ENCODE measurements at regions not wholly inside any gene's neighbourhood (a gene's known extent, or its start where the extent isn't known, plus 50 kb on each side); places are given as distances from the start of the nearest gene placed in this dataset.
"Not testable (repeated sequence)": the region's sequence is repeated elsewhere in the genome, so short reads cannot be mapped to it uniquely, and the experiment has no call there.

DNA sequence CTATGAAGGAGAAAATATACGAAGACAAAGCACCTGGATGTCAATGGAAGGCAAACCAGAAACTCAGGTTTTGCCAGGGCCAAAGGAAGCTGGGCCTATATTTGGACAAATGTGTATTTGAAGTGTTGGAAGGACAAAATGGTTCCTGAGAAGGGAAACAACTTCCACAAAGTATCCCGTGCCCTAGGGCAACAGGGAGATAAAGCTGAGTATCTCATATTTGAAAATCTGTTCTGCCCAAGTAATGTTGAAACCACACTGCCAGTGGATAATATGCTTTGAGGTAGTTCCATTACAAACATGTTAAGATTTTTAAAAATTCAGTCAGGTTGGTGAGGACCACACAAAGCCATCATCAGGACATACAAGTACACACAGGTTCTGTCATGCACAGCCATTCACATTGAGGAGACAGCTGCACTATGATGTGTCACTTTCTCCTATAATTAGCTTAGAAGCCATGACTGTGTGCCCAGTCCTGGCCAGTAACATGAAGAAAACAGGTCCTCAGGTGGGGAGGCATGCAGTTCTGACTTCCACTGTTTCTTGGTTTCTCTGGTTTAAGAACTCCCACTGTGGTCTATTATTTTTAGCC lies 116.4 kb downstream of the PWWP3B start:
- TF ChIP-seq POLR2A (IDR thresholded peaks at IDR 0.05) = no peak
- TF ChIP-seq, protein P1, sequence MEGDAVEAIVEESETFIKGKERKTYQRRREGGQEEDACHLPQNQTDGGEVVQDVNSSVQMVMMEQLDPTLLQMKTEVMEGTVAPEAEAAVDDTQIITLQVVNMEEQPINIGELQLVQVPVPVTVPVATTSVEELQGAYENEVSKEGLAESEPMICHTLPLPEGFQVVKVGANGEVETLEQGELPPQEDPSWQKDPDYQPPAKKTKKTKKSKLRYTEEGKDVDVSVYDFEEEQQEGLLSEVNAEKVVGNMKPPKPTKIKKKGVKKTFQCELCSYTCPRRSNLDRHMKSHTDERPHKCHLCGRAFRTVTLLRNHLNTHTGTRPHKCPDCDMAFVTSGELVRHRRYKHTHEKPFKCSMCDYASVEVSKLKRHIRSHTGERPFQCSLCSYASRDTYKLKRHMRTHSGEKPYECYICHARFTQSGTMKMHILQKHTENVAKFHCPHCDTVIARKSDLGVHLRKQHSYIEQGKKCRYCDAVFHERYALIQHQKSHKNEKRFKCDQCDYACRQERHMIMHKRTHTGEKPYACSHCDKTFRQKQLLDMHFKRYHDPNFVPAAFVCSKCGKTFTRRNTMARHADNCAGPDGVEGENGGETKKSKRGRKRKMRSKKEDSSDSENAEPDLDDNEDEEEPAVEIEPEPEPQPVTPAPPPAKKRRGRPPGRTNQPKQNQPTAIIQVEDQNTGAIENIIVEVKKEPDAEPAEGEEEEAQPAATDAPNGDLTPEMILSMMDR (IDR thresholded peaks at IDR 0.05) = no peak
- Histone ChIP-seq H3K27me3 (no peaks in the 10 kb centered on the region), H3K4me3 (no peak overlapping the region), H3K36me3 (replicated peaks in 1 of 2; ENCODE audit: insufficient read depth in 1 of 2, low read depth in 2 of 2) (no peaks in the 10 kb centered on the region), H3K9me3 (no peaks in the 10 kb centered on the region), H3K27ac (no peak overlapping the region), H3K4me1 (no peaks in the 10 kb centered on the region)
- 32 to 42% methylated on average over 2 of the region's 2 CpGs for WGBS, 2 donors
- intact Hi-C loops (cut with DNase I) = no loop called here
- no peak for ATAC-seq
- no peak for DNase-seq

DNA sequence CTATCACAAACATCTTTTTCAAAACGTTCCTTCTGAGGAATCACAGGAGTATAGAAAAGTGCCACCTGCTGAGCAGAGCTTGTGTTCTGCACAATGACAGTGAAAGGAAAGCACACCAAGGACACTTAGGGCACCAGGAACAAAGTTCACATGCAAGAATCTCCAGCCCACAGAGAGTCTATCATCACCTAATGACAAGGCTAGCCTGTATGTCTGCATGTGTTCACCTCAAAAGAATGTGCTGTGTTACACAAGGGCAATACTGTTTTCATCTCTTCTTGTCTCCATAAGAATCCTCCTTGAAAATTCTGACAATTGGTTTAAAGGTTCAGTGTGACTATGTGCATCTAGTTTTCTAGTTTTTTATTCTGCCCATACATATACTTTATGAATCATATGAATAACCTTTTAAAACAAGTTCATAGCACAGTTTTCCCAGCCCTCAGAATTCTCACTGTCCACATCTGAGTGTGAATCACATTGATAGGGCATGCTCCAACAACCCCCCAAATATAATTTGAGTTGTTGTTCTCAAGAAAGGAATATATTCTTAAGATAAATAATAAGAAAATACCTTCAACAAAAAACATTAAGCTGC lies 118.0 kb downstream of the PWWP3B start:
- no peak overlapping the region for H3K4me3 ChIP-seq
- no peaks in the 10 kb centered on the region for H3K36me3 ChIP-seq (replicated peaks in 1 of 2; ENCODE audit: insufficient read depth in 1 of 2, low read depth in 2 of 2)
- no peak for DNase-seq
- WGBS, 2 donors = 0 to 9% methylated on average over 1 of the region's 1 CpG
- TF ChIP-seq, protein P1 (IDR thresholded peaks at IDR 0.05) = no peak
- no peak for TF ChIP-seq POLR2A (IDR thresholded peaks at IDR 0.05)
- H3K27me3 ChIP-seq = no peaks in the 10 kb centered on the region
- no peak for ATAC-seq
- H3K9me3 ChIP-seq = no peaks in the 10 kb centered on the region
- intact Hi-C loops (cut with DNase I) = no loop called here
- no peak overlapping the region for H3K27ac ChIP-seq
- H3K4me1 ChIP-seq = no peaks in the 10 kb centered on the region

DNA sequence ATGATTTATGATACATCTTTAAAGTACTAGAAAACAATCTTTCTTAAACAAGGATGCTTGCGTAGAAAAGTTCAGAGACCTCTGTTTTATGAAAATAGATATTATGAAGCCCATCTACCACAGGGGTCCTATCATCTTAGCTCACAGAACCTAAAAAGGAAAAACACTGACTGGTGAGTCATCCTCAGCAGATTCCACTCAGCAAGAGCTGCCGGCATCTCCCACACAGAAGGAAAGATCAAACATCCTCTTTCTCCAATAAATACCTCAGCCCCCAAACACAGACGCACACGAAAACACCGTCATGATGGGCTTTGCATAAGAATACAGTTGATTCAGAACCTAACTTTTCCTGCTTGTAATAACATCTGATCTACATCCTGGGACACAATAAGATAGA lies 122.7 kb downstream of the PWWP3B start:
- H3K9me3 ChIP-seq; intact Hi-C loops (cut with DNase I); H3K27me3 ChIP-seq; H3K36me3 ChIP-seq (replicated peaks in 1 of 2; ENCODE audit: insufficient read depth in 1 of 2, low read depth in 2 of 2); DNase-seq; H3K27ac ChIP-seq; ATAC-seq; H3K4me1 ChIP-seq; H3K4me3 ChIP-seq: not testable (repeated sequence)
- WGBS, 2 donors = no CpG with 5 or more reads among the region's 5 CpGs

DNA sequence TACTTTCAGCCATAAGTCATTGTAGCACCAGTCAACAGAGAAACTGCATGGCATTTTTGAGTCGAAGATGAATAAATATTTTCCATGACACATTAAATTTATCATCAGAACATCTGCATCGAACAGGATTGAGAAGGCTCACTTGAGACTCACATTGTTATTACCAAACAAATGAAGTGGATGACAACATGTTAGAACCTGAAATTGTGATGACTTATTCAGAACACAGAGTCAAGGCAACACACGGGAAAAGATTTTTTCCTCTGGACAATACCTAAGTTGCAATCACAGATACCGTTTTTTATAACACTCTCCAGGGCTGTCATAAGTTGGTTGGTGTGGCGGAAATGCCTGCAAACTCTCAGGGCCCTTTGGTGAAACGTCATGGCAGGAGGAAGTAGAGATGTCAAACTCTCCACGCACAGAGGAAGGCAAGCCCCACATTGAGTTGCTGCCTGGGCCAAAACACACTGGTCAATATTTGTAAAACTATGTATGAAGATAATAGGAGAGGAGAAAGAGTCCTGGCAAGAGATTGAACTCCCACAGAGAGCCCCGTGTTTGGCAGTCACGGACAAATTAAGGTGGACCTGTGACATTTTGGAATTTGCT lies 123.8 kb downstream of the PWWP3B start:
- H3K4me3 ChIP-seq; H3K27ac ChIP-seq; H3K27me3 ChIP-seq; H3K9me3 ChIP-seq; DNase-seq; H3K36me3 ChIP-seq (replicated peaks in 1 of 2; ENCODE audit: insufficient read depth in 1 of 2, low read depth in 2 of 2); intact Hi-C loops (cut with DNase I); H3K4me1 ChIP-seq: not testable (repeated sequence)
- no CpG with 5 or more reads among the region's 9 CpGs for WGBS, 2 donors
- ATAC-seq = peak; percentile 40

DNA sequence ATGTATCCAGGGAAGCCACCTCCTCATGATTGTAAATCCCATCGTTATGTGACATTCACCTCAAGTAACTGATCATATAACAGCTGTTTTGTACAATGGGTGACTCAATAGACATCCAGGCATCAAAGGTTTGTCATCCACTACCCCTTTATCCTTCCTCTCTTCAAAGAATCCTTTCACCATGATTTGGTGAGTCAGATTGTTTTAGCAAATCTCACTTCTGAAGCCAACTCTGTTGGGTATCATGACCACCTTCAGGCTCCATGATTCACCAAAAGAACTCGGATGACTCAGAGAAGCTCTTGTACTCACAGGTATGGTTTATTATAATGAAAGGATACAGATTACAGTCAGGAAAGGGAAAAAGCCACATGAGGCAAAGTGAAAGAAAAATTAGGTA lies 132.1 kb downstream of the PWWP3B start:
- TF ChIP-seq, protein P1 (IDR thresholded peaks at IDR 0.05) = no peak
- no peak for TF ChIP-seq POLR2A (IDR thresholded peaks at IDR 0.05)
- no peak for DNase-seq
- no peaks in the 10 kb centered on the region for H3K27me3 ChIP-seq
- WGBS, 2 donors = 64 to 86% methylated on average over 2 of the region's 2 CpGs
- intact Hi-C loops (cut with DNase I) = no loop called here
- H3K36me3 ChIP-seq (replicated peaks in 1 of 2; ENCODE audit: insufficient read depth in 1 of 2, low read depth in 2 of 2) = no peaks in the 10 kb centered on the region
- H3K9me3 ChIP-seq = no peaks in the 10 kb centered on the region
- ATAC-seq = no peak
- no peaks in the 10 kb centered on the region for H3K4me1 ChIP-seq
- H3K4me3 ChIP-seq = no peak overlapping the region
- H3K27ac ChIP-seq = no peak overlapping the region

DNA sequence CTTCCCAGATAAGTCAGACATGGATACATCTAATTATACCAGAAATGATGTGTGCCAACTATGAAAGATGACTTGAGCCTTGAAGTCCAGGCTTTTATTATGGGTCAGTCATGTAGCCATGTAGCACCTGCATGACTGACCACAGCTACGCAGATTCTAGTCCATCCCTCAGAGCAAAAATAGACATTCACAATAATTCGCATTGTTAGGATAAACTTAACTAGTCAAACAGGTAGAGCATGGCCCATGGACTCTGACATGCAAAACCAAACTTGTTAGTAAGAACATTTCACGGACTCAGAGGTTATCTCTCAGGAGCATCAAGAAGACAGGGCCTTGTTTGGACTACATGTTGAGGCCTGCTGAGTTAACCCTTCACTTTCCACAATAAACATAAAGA lies 132.6 kb downstream of the PWWP3B start:
- H3K9me3 ChIP-seq = no peaks in the 10 kb centered on the region
- no peak overlapping the region for H3K27ac ChIP-seq
- no peaks in the 10 kb centered on the region for H3K27me3 ChIP-seq
- 56 to 59% methylated on average over 3 of the region's 3 CpGs for WGBS, 2 donors
- no peak for TF ChIP-seq POLR2A (IDR thresholded peaks at IDR 0.05)
- TF ChIP-seq, protein P1 (IDR thresholded peaks at IDR 0.05) = no peak
- no peaks in the 10 kb centered on the region for H3K4me1 ChIP-seq
- intact Hi-C loops (cut with DNase I) = no loop called here
- ATAC-seq = no peak
- DNase-seq = no peak
- no peak overlapping the region for H3K4me3 ChIP-seq
- no peaks in the 10 kb centered on the region for H3K36me3 ChIP-seq (replicated peaks in 1 of 2; ENCODE audit: insufficient read depth in 1 of 2, low read depth in 2 of 2)

All from body of pancreas (tissue), 4 donors.